GM12878 (cell line): ENCODE measurements at regions not wholly inside any gene's neighbourhood (a gene's known extent, or its start where the extent isn't known, plus 50 kb on each side); places are given as distances from the start of the nearest gene placed in this dataset.

ENCODE experiments used
- ATAC-seq: fragments of 200-7000 bp; cut with Tn5 transposase; 3 replicates; pipeline ENCODE4 v1.9.1; 2020; ENCODE audit warnings: mild to moderate bottlenecking, moderate library complexity
- BruUV-seq: library from RNA; stranded (reverse); fragments of 400-500 nt; replicated peaks from 2 replicates; lab custom pipeline; 2021; lab: Mats Ljungman, UMichigan
- CTCF ChIA-PET: fragments of 300-600 bp; sonication (Branson Sonifier 250); formaldehyde crosslinking; extraction: SDS; loops from one replicate; lab custom pipeline; 2021; ENCODE audit warnings: inconsistent platforms; lab: Yijun Ruan, JAX
- POLR2A ChIA-PET: fragments of 350-600 bp; formaldehyde crosslinking; extraction: SDS; loops from one replicate; lab custom pipeline; 2021; ENCODE audit warnings: inconsistent platforms; lab: Charles Lee
- RAD21 ChIA-PET: fragments of 300-600 bp; sonication (Branson Sonifier 250); formaldehyde crosslinking; loops from one replicate; lab custom pipeline; 2023; ENCODE audit warnings: antibody characterized with exemption; ENCODE audit not compliant: unreplicated experiment; lab: Charles Lee
- SMC1A ChIA-PET: fragments of 300-600 bp; sonication (Branson Sonifier 250); formaldehyde crosslinking; loops from one replicate; lab custom pipeline; 2023; ENCODE audit not compliant: unreplicated experiment, uncharacterized antibody; lab: Charles Lee
- DNase-seq: peaks from one replicate; pipeline ENCODE4 v3.0.0-alpha.2; 2011; ENCODE audit warnings: low read depth, low spot score
- FAIRE-seq: peaks from 3 replicates; lab custom pipeline; 2011; peaks lifted over from hg19 to GRCh38; lab: Jason Lieb, UNC
- H2AFZ ChIP-seq: 2 replicates; pipeline ENCODE4 v1.6.0; 2011; ENCODE audit warnings: low read depth, low read length, control low read depth; ENCODE audit not compliant: control insufficient read depth
- H3K27ac ChIP-seq: 2 replicates; pipeline ENCODE4 v1.5.1; 2011; ENCODE audit warnings: control low read depth; ENCODE audit not compliant: control insufficient read depth, insufficient read depth
- H3K27me3 ChIP-seq, 2 experiments: replicated peaks in 1 of 2; 2 replicates each; pipeline versions ENCODE4 v1.6.0 to v1.6.1; 2011; ENCODE audit warnings: low read length in 1 of 2; ENCODE audit not compliant: control insufficient read depth in 2 of 2, insufficient read depth in 2 of 2
- H3K36me3 ChIP-seq, 2 experiments: 2 replicates each; pipeline ENCODE4 v1.5.1; 2011; ENCODE audit warnings: low read length in 1 of 2; ENCODE audit not compliant: control insufficient read depth in 2 of 2, insufficient read depth in 2 of 2
- H3K4me1 ChIP-seq: 2 replicates; pipeline ENCODE4 v1.6.1; 2011; ENCODE audit warnings: mild to moderate bottlenecking, low read length, moderate library complexity, mixed read lengths; ENCODE audit not compliant: control insufficient read depth, insufficient read depth
- H3K4me2 ChIP-seq: 2 replicates; pipeline ENCODE4 v1.6.0; 2011; ENCODE audit warnings: control low read depth; ENCODE audit not compliant: control insufficient read depth, insufficient read depth
- H3K4me3 ChIP-seq: fragments of 200-600 bp; sonication (generic); 2 replicates; pipeline ENCODE4 v1.5.1; 2016
- H3K79me2 ChIP-seq: 2 replicates; pipeline ENCODE4 v1.6.0; 2011; ENCODE audit warnings: low read length; ENCODE audit not compliant: control insufficient read depth, insufficient read depth
- H3K9ac ChIP-seq: 2 replicates; pipeline ENCODE4 v1.8.0; 2011; ENCODE audit warnings: low read length, control low read depth, mixed read lengths; ENCODE audit not compliant: control insufficient read depth, insufficient read depth
- H3K9me3 ChIP-seq: replicated peaks from 3 replicates; pipeline ENCODE4 v1.5.1; 2011; ENCODE audit warnings: mild to moderate bottlenecking, low read length; ENCODE audit not compliant: control insufficient read depth, insufficient read depth
- H4K20me1 ChIP-seq: 2 replicates; pipeline ENCODE4 v1.6.0; 2011; ENCODE audit not compliant: control insufficient read depth, insufficient read depth
- CEBPB ChIP-seq, 2 experiments: fragments of 150-350 bp in 1 of 2; IDR thresholded peaks; 2 replicates each; pipeline ENCODE4 v1.6.1; 2012 to 2014; ENCODE audit warnings: low read depth in 2 of 2, low read length in 2 of 2, borderline replicate concordance in 1 of 2, inconsistent platforms in 1 of 2
- CHD2 ChIP-seq: IDR thresholded peaks from 2 replicates; pipeline ENCODE4 v1.6.1; 2011; ENCODE audit warnings: low read depth, low read length, improper control_type of control experiment, borderline replicate concordance
- EP300 ChIP-seq, 2 experiments: fragments of 150-350 bp in 1 of 2; IDR thresholded peaks; 2 replicates each; pipeline ENCODE4 v1.6.1; 2011 to 2012; ENCODE audit warnings: low read depth in 2 of 2, low read length in 2 of 2, borderline replicate concordance in 1 of 2, improper control_type of control experiment in 1 of 2, inconsistent platforms in 1 of 2; ENCODE audit not compliant: control insufficient read depth in 1 of 2
- HDGF ChIP-seq: fragments of 450-650 bp; IDR thresholded peaks from 2 replicates; pipeline ENCODE4 v1.6.1; 2016; ENCODE audit warnings: antibody characterized with exemption
- IRF4 ChIP-seq: IDR thresholded peaks from 2 replicates; pipeline ENCODE4 v1.6.1; 2011; ENCODE audit warnings: low read depth, low read length
- MEF2A ChIP-seq: IDR thresholded peaks from 2 replicates; pipeline ENCODE4 v1.6.1; 2011; ENCODE audit warnings: low read depth, mild to moderate bottlenecking, low read length, moderate library complexity; ENCODE audit not compliant: insufficient read depth
- MTA2 ChIP-seq: fragments of 450-650 bp; IDR thresholded peaks from 2 replicates; pipeline ENCODE4 v1.6.1; 2016; ENCODE audit warnings: low read depth, mild to moderate bottlenecking, moderate library complexity
- MTA3 ChIP-seq: IDR thresholded peaks from 2 replicates; pipeline ENCODE4 v1.6.1; 2012; ENCODE audit warnings: low read length, inconsistent platforms, borderline replicate concordance
- NKRF ChIP-seq: fragments of 450-650 bp; conservative IDR thresholded peaks from 2 replicates; pipeline ENCODE4 v1.6.1; 2017; ENCODE audit warnings: mild to moderate bottlenecking, moderate library complexity
- NR2F1 ChIP-seq: fragments of 450-650 bp; conservative IDR thresholded peaks from 2 replicates; pipeline ENCODE4 v1.6.1; 2017; ENCODE audit warnings: mild to moderate bottlenecking
- RELA ChIP-seq: fragments of 450-650 bp; IDR thresholded peaks from 2 replicates; pipeline ENCODE4 v1.8.0; 2014; ENCODE audit warnings: borderline replicate concordance; ENCODE audit not compliant: partially characterized antibody
- RFX5 ChIP-seq: IDR thresholded peaks from 2 replicates; pipeline ENCODE4 v1.6.1; 2011; ENCODE audit warnings: low read depth, low read length, improper control_type of control experiment
- SIX5 ChIP-seq: IDR thresholded peaks from 2 replicates; pipeline ENCODE4 v1.6.1; 2011; ENCODE audit warnings: mild to moderate bottlenecking, low read depth, low read length, moderate library complexity; ENCODE audit not compliant: severe bottlenecking
- SUPT20H ChIP-seq: IDR thresholded peaks from 2 replicates; pipeline ENCODE4 v1.6.1; 2011; ENCODE audit warnings: low read depth, mild to moderate bottlenecking, low read length, moderate library complexity, borderline replicate concordance; ENCODE audit not compliant: control insufficient read depth
- ZNF592 ChIP-seq: fragments of 450-650 bp; IDR thresholded peaks from 2 replicates; pipeline ENCODE4 v1.6.1; 2017; ENCODE audit warnings: mild to moderate bottlenecking, moderate library complexity
- WGBS: methylation state at CpG from one replicate; pipeline ENCODE4 v1.1.6; 2016; ENCODE audit warnings: low lambda C conversion rate; ENCODE audit not compliant: insufficient replicate concordance, insufficient coverage; ENCODE audit errors: missing lambda C conversion rate; 5-methylcytosine and 5-hydroxymethylcytosine counted together
- in situ Hi-C: fragments of 300-500 bp; cut with MboI; formaldehyde crosslinking; loops from 9 replicates; pipeline ENCODE4 v1.14.3; 2018; ENCODE audit warnings: mixed read lengths
- intact Hi-C: fragments of 100-400 bp; cut with micrococcal nuclease; formaldehyde crosslinking; loops from one replicate; pipeline ENCODE4 v1.14.2; 2022; ENCODE audit not compliant: unreplicated experiment

- no TSS peak for BruUV-seq
- H3K4me1 ChIP-seq, result no peaks in the 10 kb centered on the region
- H3K27ac ChIP-seq, result no peak overlapping the region
- ChIA-PET CTCF (no interaction called here), RAD21 (no interaction called here), SMC1A (no interaction called here), POLR2A (no interaction called here)
- H3K27me3 ChIP-seq, result no peaks in the 10 kb centered on the region; a peak in 1 of 4 replicates
- intact Hi-C loops (no loop called here), in situ Hi-C loops (no loop called here)
- H2AFZ ChIP-seq, result no peak overlapping the region
- no peak for TF ChIP-seq MTA2
- TF ChIP-seq RFX5, result no peak
- TF ChIP-seq CEBPB (IDR thresholded peaks at IDR 0.05; ENCODE audit: borderline replicate concordance in 1 of 2, low read depth in 2 of 2, low read length in 2 of 2), result no peak
- TF ChIP-seq MTA3, result no peak
- TF ChIP-seq ZNF592, result no peak
- no peak for TF ChIP-seq NKRF
- TF ChIP-seq CHD2, result no peak
- no peak for TF ChIP-seq SUPT20H
- no peak for TF ChIP-seq MEF2A
- no peak for TF ChIP-seq EP300 (IDR thresholded peaks at IDR 0.05; ENCODE audit: borderline replicate concordance in 1 of 2, control insufficient read depth in 1 of 2, low read depth in 2 of 2, low read length in 2 of 2)
- no peak for TF ChIP-seq NR2F1
- TF ChIP-seq IRF4, result no peak
- no peak for TF ChIP-seq HDGF
- TF ChIP-seq RELA, result no peak
- no peak for TF ChIP-seq SIX5
- H3K4me3 ChIP-seq, result no peak overlapping the region
- H3K4me2 ChIP-seq, result no peak overlapping the region
- ATAC-seq, result no peak
- H3K79me2 ChIP-seq, result no peaks in the 10 kb centered on the region
- 6% methylated on average over 1 of the region's 1 CpG for WGBS
- no peaks in the 10 kb centered on the region for H4K20me1 ChIP-seq
- H3K36me3 ChIP-seq, result no peaks in the 10 kb centered on the region
- no peak for DNase-seq
- no peak for FAIRE-seq
- no peaks in the 10 kb centered on the region for H3K9me3 ChIP-seq
- no peak overlapping the region for H3K9ac ChIP-seq
Measured at GRCh38 chrX:126886997-126887396, 67.5 kb downstream of the PRR32 start.
